HEK293 (cell line): ENCODE measurements at regions not wholly inside any gene's neighbourhood (a gene's known extent, or its start where the extent isn't known, plus 50 kb on each side); places are given as distances from the start of the nearest gene placed in this dataset.

Experiments used
- CTCF ChIA-PET: fragments of 350-600 bp; formaldehyde crosslinking; extraction: SDS; loops from one replicate; lab custom pipeline; 2021; ENCODE audit warnings: antibody characterized with exemption; lab: Yijun Ruan, JAX
- POLR2A ChIA-PET: fragments of 300-600 bp; formaldehyde crosslinking; extraction: SDS; loops from one replicate; lab custom pipeline; 2020; ENCODE audit warnings: antibody characterized with exemption, inconsistent platforms; lab: Yijun Ruan, JAX
- H3K27ac ChIP-seq: fragments of 200-500 bp; sonication (Bioruptor generic); 2 replicates; pipeline ENCODE4 v1.5.1; 2014; ENCODE audit warnings: low read depth, low read length, control low read depth, inconsistent platforms; ENCODE audit errors: extremely low read depth
- H3K36me3 ChIP-seq, 2 experiments: fragments of 200-500 bp in 1 of 2; sonication (Bioruptor generic) in 1 of 2; 1 replicate in 1 of 2; 2 replicates in 1 of 2; pipeline ENCODE4 v1.5.1; 2014 to 2017; ENCODE audit warnings: inconsistent platforms in 2 of 2, low read length in 2 of 2; ENCODE audit not compliant: control insufficient read depth in 2 of 2, insufficient read depth in 1 of 2
- H3K4me1 ChIP-seq: fragments of 200-500 bp; sonication (Bioruptor generic); 2 replicates; pipeline ENCODE4 v1.5.1; 2014; ENCODE audit warnings: mild to moderate bottlenecking, low read length, inconsistent platforms; ENCODE audit not compliant: control insufficient read depth, insufficient read depth
- H3K4me3 ChIP-seq: 2 replicates; pipeline ENCODE4 v1.5.1; 2011; ENCODE audit warnings: low read depth, mild to moderate bottlenecking, control low read depth, low read length, moderate library complexity
- H3K9me3 ChIP-seq: fragments of 200-500 bp; sonication (Bioruptor generic); 2 replicates; pipeline ENCODE4 v1.5.1; 2014; ENCODE audit warnings: low read depth, low read length, inconsistent platforms; ENCODE audit not compliant: control insufficient read depth, insufficient read depth
- BCL11A ChIP-seq: fragments of 450-650 bp; formaldehyde crosslinking; IDR thresholded peaks from 2 replicates; pipeline ENCODE4 v1.5.1; 2016; ENCODE audit warnings: low read depth, missing biosample characterization, missing genetic modification characterization
- CTCF ChIP-seq: fragments of 450-650 bp; formaldehyde crosslinking; IDR thresholded peaks from 2 replicates; pipeline ENCODE4 v1.5.1; 2016; ENCODE audit warnings: missing biosample characterization, missing genetic modification characterization
- GLI4 ChIP-seq: fragments of 450-650 bp; formaldehyde crosslinking; IDR thresholded peaks from 2 replicates; pipeline ENCODE4 v1.5.1; 2016; ENCODE audit warnings: missing biosample characterization, missing genetic modification characterization
- MYNN ChIP-seq: fragments of 450-650 bp; formaldehyde crosslinking; IDR thresholded peaks from 2 replicates; pipeline ENCODE4 v1.5.1; 2016; ENCODE audit warnings: missing biosample characterization, missing genetic modification characterization, borderline replicate concordance
- YY1 ChIP-seq: fragments of 450-650 bp; formaldehyde crosslinking; IDR thresholded peaks from 2 replicates; pipeline ENCODE4 v1.5.1; 2018; ENCODE audit warnings: missing biosample characterization, missing genetic modification characterization
- ZNF155 ChIP-seq: fragments of 450-650 bp; formaldehyde crosslinking; IDR thresholded peaks from 2 replicates; pipeline ENCODE4 v1.5.1; 2016; ENCODE audit warnings: missing biosample characterization, missing genetic modification characterization
- ZNF175 ChIP-seq: fragments of 450-650 bp; formaldehyde crosslinking; IDR thresholded peaks from 2 replicates; pipeline ENCODE4 v1.5.1; 2016; ENCODE audit warnings: missing biosample characterization, missing genetic modification characterization
- ZNF18 ChIP-seq: fragments of 450-650 bp; formaldehyde crosslinking; IDR thresholded peaks from 2 replicates; pipeline ENCODE4 v1.5.1; 2016; ENCODE audit warnings: missing biosample characterization, missing genetic modification characterization
- ZNF19 ChIP-seq: fragments of 450-650 bp; formaldehyde crosslinking; IDR thresholded peaks from 2 replicates; pipeline ENCODE4; 2016; ENCODE audit warnings: missing biosample characterization, missing genetic modification characterization, low read depth
- ZNF211 ChIP-seq: fragments of 450-650 bp; formaldehyde crosslinking; IDR thresholded peaks from 2 replicates; pipeline ENCODE4 v1.5.1; 2016; ENCODE audit warnings: low read depth, missing biosample characterization, missing genetic modification characterization
- ZNF223 ChIP-seq: fragments of 450-650 bp; formaldehyde crosslinking; IDR thresholded peaks from 2 replicates; pipeline ENCODE4 v1.5.1; 2016; ENCODE audit warnings: missing biosample characterization, missing genetic modification characterization
- ZNF26 ChIP-seq: fragments of 450-650 bp; formaldehyde crosslinking; IDR thresholded peaks from 2 replicates; pipeline ENCODE4 v1.5.1; 2016; ENCODE audit warnings: missing biosample characterization, missing genetic modification characterization
- ZNF366 ChIP-seq: fragments of 450-650 bp; formaldehyde crosslinking; conservative IDR thresholded peaks from 2 replicates; pipeline ENCODE4 v1.5.1; 2016; ENCODE audit warnings: missing biosample characterization, missing genetic modification characterization
- ZNF398 ChIP-seq: fragments of 450-650 bp; formaldehyde crosslinking; IDR thresholded peaks from 2 replicates; pipeline ENCODE4 v1.5.1; 2017; ENCODE audit warnings: missing biosample characterization, missing genetic modification characterization
- ZNF426 ChIP-seq: fragments of 450-650 bp; formaldehyde crosslinking; IDR thresholded peaks from 2 replicates; pipeline ENCODE4 v1.5.1; 2017; ENCODE audit warnings: missing biosample characterization, missing genetic modification characterization, mild to moderate bottlenecking, inconsistent platforms, moderate library complexity
- ZNF544 ChIP-seq: fragments of 450-650 bp; formaldehyde crosslinking; IDR thresholded peaks from 2 replicates; pipeline ENCODE4 v1.5.0; 2017; ENCODE audit warnings: missing biosample characterization, missing genetic modification characterization
- ZNF548 ChIP-seq: fragments of 450-650 bp; formaldehyde crosslinking; IDR thresholded peaks from 2 replicates; pipeline ENCODE4 v1.5.1; 2016; ENCODE audit warnings: missing biosample characterization, missing genetic modification characterization
- ZSCAN23 ChIP-seq: fragments of 450-650 bp; formaldehyde crosslinking; IDR thresholded peaks from 2 replicates; pipeline ENCODE4 v1.5.1; 2016; ENCODE audit warnings: missing biosample characterization, missing genetic modification characterization

- no peak for TF ChIP-seq ZNF155
- TF ChIP-seq ZNF544 (tag by site-specific recombination), result no peak
- no peak for TF ChIP-seq ZNF223
- no peak for TF ChIP-seq ZNF426
Observed at GRCh38 chr12:126989532-126989931, 1277.4 kb upstream of the TMEM132C start (continued).

GRCh38 chr12:126993898-126994297 is 1273.1 kb upstream of the TMEM132C start:
- no peaks in the 10 kb centered on the region for H3K36me3 ChIP-seq
- ChIA-PET POLR2A (no interaction called here), CTCF (no interaction called here)
- TF ChIP-seq ZNF548 (tag by site-specific recombination) (no peak), BCL11A (tag by site-specific recombination) (no peak), ZNF26 (tag by site-specific recombination) (no peak), ZNF544 (tag by site-specific recombination) (no peak)
- no peak overlapping the region for H3K27ac ChIP-seq
- no peaks in the 10 kb centered on the region for H3K4me1 ChIP-seq
- no peaks in the 10 kb centered on the region for H3K9me3 ChIP-seq
- H3K4me3 ChIP-seq, result no peak overlapping the region

- no peaks in the 10 kb centered on the region for H3K36me3 ChIP-seq
- no peak overlapping the region for H3K27ac ChIP-seq
- CTCF ChIA-PET, result no interaction called here
- POLR2A ChIA-PET, result no interaction called here
- H3K4me3 ChIP-seq, result no peak overlapping the region
- TF ChIP-seq ZSCAN23 (tag by site-specific recombination) (no peak), YY1 (tag by site-specific recombination) (no peak), ZNF19 (no peak), ZNF18 (tag by site-specific recombination) (no peak), ZNF366 (tag by site-specific recombination) (no peak), ZNF175 (no peak), ZNF398 (tag by site-specific recombination) (no peak), GLI4 (no peak), MYNN (tag by site-specific recombination) (no peak), CTCF (tag by site-specific recombination) (no peak), ZNF211 (tag by site-specific recombination) (no peak)
- TF ChIP-seq, all 188 proteins: peak for 0
- Histone ChIP-seq H3K9me3 (no peaks in the 10 kb centered on the region), H3K4me1 (no peaks in the 10 kb centered on the region)
Observed at GRCh38 chr12:126994599-126994998, 1272.4 kb upstream of the TMEM132C start.
